ENCODE measurements at regions not wholly inside any gene's neighbourhood (a gene's known extent, or its start where the extent isn't known, plus 50 kb on each side); places are given as distances from the start of the nearest gene placed in this dataset.

DNA sequence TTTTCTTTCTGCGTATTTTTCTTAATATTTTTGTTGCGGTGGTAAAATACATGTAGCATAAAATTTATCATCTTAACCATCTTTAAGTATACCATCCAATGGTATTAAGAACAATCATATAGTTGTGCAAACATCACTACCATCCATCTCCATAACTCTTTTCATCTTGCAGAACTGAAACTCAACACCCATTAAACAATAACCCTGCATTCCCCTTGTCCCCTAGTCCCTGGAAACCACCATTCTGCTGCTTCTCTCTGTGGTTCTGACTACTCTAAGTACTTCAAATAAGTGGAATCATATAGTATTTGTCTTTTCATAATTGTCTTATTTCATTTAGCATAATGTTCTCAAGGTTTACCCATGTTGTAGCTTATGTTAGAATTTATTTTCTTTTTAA is 67.3 kb upstream of the EOMES start:
- TF ChIP-seq, protein P1, sequence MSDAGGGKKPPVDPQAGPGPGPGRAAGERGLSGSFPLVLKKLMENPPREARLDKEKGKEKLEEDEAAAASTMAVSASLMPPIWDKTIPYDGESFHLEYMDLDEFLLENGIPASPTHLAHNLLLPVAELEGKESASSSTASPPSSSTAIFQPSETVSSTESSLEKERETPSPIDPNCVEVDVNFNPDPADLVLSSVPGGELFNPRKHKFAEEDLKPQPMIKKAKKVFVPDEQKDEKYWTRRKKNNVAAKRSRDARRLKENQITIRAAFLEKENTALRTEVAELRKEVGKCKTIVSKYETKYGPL (CRISPR knock-in tag; IDR thresholded peaks at IDR 0.05), result no peak
- TF ChIP-seq MYNN (CRISPR knock-in tag; IDR thresholded peaks at IDR 0.05; ENCODE audit: low read depth), result no peak
- no peak for TF ChIP-seq ZNF33A (CRISPR knock-in tag; IDR thresholded peaks at IDR 0.05; ENCODE audit: borderline replicate concordance)
- no peak for TF ChIP-seq CENPX (CRISPR knock-in tag; IDR thresholded peaks at IDR 0.05)
- H3K4me2 ChIP-seq (ENCODE audit: low read depth, low read length), result no peak overlapping the region
- in situ Hi-C loops (cut with HindIII; ENCODE audit: extremely low pct_ligation_motif_present, low pct_unique_long_range_greater_than_20kb) (no loop called here), intact Hi-C loops (cut with micrococcal nuclease; ENCODE audit: unreplicated experiment) (no loop called here)
- no peak overlapping the region for H3K27ac ChIP-seq (ENCODE audit: extremely low read length, insufficient read depth, low read length)
- H3K27me3 ChIP-seq (ENCODE audit: control insufficient read depth in 1 of 2, insufficient read depth in 2 of 2, low read length in 2 of 2), result no peaks in the 10 kb centered on the region; a peak in 2 of 5 replicates
- no peaks in the 10 kb centered on the region for H4K20me1 ChIP-seq (ENCODE audit: insufficient read depth, low read length)
- FAIRE-seq (no peak), ATAC-seq (no peak), DNase-seq (ENCODE audit: low spot score) (no peak)
- POLR2A ChIA-PET, result no interaction called here
- no peak overlapping the region for H3K9ac ChIP-seq (ENCODE audit: insufficient read depth, low read depth, low read length)
- no TSS peak for BruUV-seq (replicated peaks)
- H3K9me3 ChIP-seq (ENCODE audit: low read length), result no peaks in the 10 kb centered on the region
- H3K36me3 ChIP-seq (replicated peaks in 1 of 2; ENCODE audit: control insufficient read depth in 1 of 2, insufficient read depth in 2 of 2, low read length in 2 of 2), result no peaks in the 10 kb centered on the region
- no peak overlapping the region for H2AFZ ChIP-seq (ENCODE audit: low read length)
- no peaks in the 10 kb centered on the region for H3K4me1 ChIP-seq (ENCODE audit: insufficient read depth, low read length)
- 93% methylated on average over 2 of the region's 2 CpGs for WGBS (ENCODE audit: low lambda C conversion rate)
- H3K79me2 ChIP-seq (ENCODE audit: insufficient read depth, low read length), result no peaks in the 10 kb centered on the region
- CTCF ChIA-PET (ENCODE audit: low intra/inter-chr PET ratio, low total read pairs), result no interaction called here
- no peak overlapping the region for H3K4me3 ChIP-seq (replicated peaks in 1 of 3; ENCODE audit: insufficient read depth in 1 of 3, low read depth in 2 of 3, low read length in 3 of 3)

DNA sequence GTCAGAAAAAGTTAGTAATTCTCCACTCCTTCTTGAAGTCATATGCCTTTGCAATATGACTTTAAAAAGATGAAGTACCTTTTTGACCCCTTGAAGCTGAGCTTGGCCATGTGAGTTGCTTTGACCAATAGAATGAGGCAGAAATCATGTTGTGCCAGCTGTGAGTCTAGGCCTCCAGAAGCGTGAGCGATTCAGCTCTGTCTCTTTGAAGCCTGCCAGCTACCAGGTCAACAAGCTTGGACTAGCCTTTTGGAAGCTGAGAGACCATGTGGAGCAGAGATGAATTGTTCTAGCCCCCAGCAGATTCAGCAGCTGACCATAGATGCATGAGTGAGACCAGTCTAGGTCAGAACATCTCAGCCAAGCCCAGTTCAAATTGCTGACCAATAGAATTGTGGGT is 69.8 kb upstream of the EOMES start:
- Histone ChIP-seq H3K9ac (ENCODE audit: insufficient read depth, low read depth, low read length) (no peak overlapping the region), H3K27ac (ENCODE audit: extremely low read length, insufficient read depth, low read length) (no peak overlapping the region), H3K4me2 (ENCODE audit: low read depth, low read length) (no peak overlapping the region), H3K36me3 (replicated peaks in 1 of 2; ENCODE audit: control insufficient read depth in 1 of 2, insufficient read depth in 2 of 2, low read length in 2 of 2) (no peaks in the 10 kb centered on the region), H3K4me3 (replicated peaks in 1 of 3; ENCODE audit: insufficient read depth in 1 of 3, low read depth in 2 of 3, low read length in 3 of 3) (no peak overlapping the region), H3K27me3 (ENCODE audit: control insufficient read depth in 1 of 2, insufficient read depth in 2 of 2, low read length in 2 of 2) (no peaks in the 10 kb centered on the region; a peak in 1 of 5 replicates), H3K4me1 (ENCODE audit: insufficient read depth, low read length) (no peaks in the 10 kb centered on the region), H3K79me2 (ENCODE audit: insufficient read depth, low read length) (no peaks in the 10 kb centered on the region), H3K9me3 (ENCODE audit: low read length) (no peaks in the 10 kb centered on the region), H4K20me1 (ENCODE audit: insufficient read depth, low read length) (no peaks in the 10 kb centered on the region), H2AFZ (ENCODE audit: low read length) (no peak overlapping the region)
- BruUV-seq (replicated peaks), result no TSS peak
- WGBS (ENCODE audit: low lambda C conversion rate), result 39% methylated on average over 2 of the region's 2 CpGs
- ATAC-seq (no peak), DNase-seq (ENCODE audit: low spot score) (no peak), FAIRE-seq (no peak)
- POLR2A ChIA-PET, result no interaction called here
- intact Hi-C loops (cut with micrococcal nuclease; ENCODE audit: unreplicated experiment) (no loop called here), in situ Hi-C loops (cut with HindIII; ENCODE audit: extremely low pct_ligation_motif_present, low pct_unique_long_range_greater_than_20kb) (no loop called here)
- CTCF ChIA-PET (ENCODE audit: low intra/inter-chr PET ratio, low total read pairs), result no interaction called here
- TF ChIP-seq ZNF20 (CRISPR knock-in tag; IDR thresholded peaks at IDR 0.05), result no peak
- TF ChIP-seq, protein P2, sequence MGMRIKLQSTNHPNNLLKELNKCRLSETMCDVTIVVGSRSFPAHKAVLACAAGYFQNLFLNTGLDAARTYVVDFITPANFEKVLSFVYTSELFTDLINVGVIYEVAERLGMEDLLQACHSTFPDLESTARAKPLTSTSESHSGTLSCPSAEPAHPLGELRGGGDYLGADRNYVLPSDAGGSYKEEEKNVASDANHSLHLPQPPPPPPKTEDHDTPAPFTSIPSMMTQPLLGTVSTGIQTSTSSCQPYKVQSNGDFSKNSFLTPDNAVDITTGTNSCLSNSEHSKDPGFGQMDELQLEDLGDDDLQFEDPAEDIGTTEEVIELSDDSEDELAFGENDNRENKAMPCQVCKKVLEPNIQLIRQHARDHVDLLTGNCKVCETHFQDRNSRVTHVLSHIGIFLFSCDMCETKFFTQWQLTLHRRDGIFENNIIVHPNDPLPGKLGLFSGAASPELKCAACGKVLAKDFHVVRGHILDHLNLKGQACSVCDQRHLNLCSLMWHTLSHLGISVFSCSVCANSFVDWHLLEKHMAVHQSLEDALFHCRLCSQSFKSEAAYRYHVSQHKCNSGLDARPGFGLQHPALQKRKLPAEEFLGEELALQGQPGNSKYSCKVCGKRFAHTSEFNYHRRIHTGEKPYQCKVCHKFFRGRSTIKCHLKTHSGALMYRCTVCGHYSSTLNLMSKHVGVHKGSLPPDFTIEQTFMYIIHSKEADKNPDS (CRISPR knock-in tag; IDR thresholded peaks at IDR 0.05), result no peak
- no peak for TF ChIP-seq MED1 (CRISPR knock-in tag; IDR thresholded peaks at IDR 0.05)
- TF ChIP-seq, protein P3, sequence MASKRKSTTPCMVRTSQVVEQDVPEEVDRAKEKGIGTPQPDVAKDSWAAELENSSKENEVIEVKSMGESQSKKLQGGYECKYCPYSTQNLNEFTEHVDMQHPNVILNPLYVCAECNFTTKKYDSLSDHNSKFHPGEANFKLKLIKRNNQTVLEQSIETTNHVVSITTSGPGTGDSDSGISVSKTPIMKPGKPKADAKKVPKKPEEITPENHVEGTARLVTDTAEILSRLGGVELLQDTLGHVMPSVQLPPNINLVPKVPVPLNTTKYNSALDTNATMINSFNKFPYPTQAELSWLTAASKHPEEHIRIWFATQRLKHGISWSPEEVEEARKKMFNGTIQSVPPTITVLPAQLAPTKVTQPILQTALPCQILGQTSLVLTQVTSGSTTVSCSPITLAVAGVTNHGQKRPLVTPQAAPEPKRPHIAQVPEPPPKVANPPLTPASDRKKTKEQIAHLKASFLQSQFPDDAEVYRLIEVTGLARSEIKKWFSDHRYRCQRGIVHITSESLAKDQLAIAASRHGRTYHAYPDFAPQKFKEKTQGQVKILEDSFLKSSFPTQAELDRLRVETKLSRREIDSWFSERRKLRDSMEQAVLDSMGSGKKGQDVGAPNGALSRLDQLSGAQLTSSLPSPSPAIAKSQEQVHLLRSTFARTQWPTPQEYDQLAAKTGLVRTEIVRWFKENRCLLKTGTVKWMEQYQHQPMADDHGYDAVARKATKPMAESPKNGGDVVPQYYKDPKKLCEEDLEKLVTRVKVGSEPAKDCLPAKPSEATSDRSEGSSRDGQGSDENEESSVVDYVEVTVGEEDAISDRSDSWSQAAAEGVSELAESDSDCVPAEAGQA (IDR thresholded peaks at IDR 0.05; ENCODE audit: low read depth), result no peak
- TF ChIP-seq, protein P3 (CRISPR knock-in tag; IDR thresholded peaks at IDR 0.05; ENCODE audit: borderline replicate concordance), result no peak
- TF ChIP-seq NFYB (CRISPR knock-in tag; IDR thresholded peaks at IDR 0.05), result no peak
- TF ChIP-seq ETV5 (CRISPR knock-in tag; IDR thresholded peaks at IDR 0.05; ENCODE audit: borderline replicate concordance), result no peak

Data from HepG2 (cell line).